H1 (cell line): ENCODE measurements at regions not wholly inside any gene's neighbourhood (a gene's known extent, or its start where the extent isn't known, plus 50 kb on each side); places are given as distances from the start of the nearest gene placed in this dataset.

Experiments
- CTCF ChIA-PET: fragments of 300-600 bp; sonication (Branson Sonifier 250); formaldehyde crosslinking; loops from one replicate; lab custom pipeline; 2021; ENCODE audit not compliant: partially characterized antibody; lab: Charles Lee
- POLR2A ChIA-PET: fragments of 300-600 bp; sonication (Branson Sonifier 250); formaldehyde crosslinking; loops from one replicate; lab custom pipeline; 2021; ENCODE audit warnings: inconsistent platforms; ENCODE audit not compliant: partially characterized antibody; lab: Charles Lee
- DNase-seq, 2 experiments: peaks; one replicate each; pipeline versions ENCODE4 v3.0.0 to v3.0.0-alpha.2; 2010 to 2022; ENCODE audit warnings: low spot score in 2 of 2, low read depth in 1 of 2, mixed read lengths in 1 of 2
- FAIRE-seq: peaks from 2 replicates; lab custom pipeline; 2011; peaks lifted over from hg19 to GRCh38; lab: Jason Lieb, UNC
- H2AFZ ChIP-seq: 2 replicates; pipeline ENCODE4 v1.8.1; 2012; ENCODE audit warnings: low read length, inconsistent platforms
- H2AK5ac ChIP-seq: 2 replicates; pipeline ENCODE4 v1.6.1; 2013; ENCODE audit warnings: low read depth, low read length
- H2BK120ac ChIP-seq: replicated peaks from 2 replicates; pipeline ENCODE3; 2013; ENCODE audit warnings: low read depth, low read length, inconsistent platforms
- H2BK12ac ChIP-seq: 2 replicates; pipeline ENCODE4 v1.6.1; 2013; ENCODE audit warnings: low read depth, low read length
- H2BK15ac ChIP-seq: 2 replicates; pipeline ENCODE4 v1.6.1; 2013; ENCODE audit warnings: low read length
- H2BK20ac ChIP-seq: 2 replicates; pipeline ENCODE4 v1.6.1; 2013; ENCODE audit warnings: low read length
- H2BK5ac ChIP-seq: 2 replicates; pipeline ENCODE4 v1.6.1; 2013; ENCODE audit warnings: low read depth, low read length
- H3K14ac ChIP-seq: 2 replicates; pipeline ENCODE4 v1.6.1; 2013; ENCODE audit warnings: inconsistent platforms; ENCODE audit not compliant: insufficient read length
- H3K18ac ChIP-seq: 2 replicates; pipeline ENCODE4 v1.6.1; 2013; ENCODE audit warnings: low read length; ENCODE audit errors: extremely low read depth
- H3K23ac ChIP-seq: 2 replicates; pipeline ENCODE4 v1.6.1; 2013; ENCODE audit warnings: inconsistent platforms; ENCODE audit not compliant: insufficient read length
- H3K23me2 ChIP-seq: 2 replicates; pipeline ENCODE4 v1.6.1; 2013; ENCODE audit warnings: low read depth, low read length
- H3K27ac ChIP-seq: 2 replicates; pipeline ENCODE4 v1.6.1; 2011; ENCODE audit warnings: low read depth, low read length, inconsistent platforms
- H3K27me3 ChIP-seq, 4 experiments: replicated peaks in 1 of 4; 1 replicate in 1 of 4; 2 replicates in 3 of 4; pipeline versions ENCODE4 v1.6.1 to v1.8.1; 2011 to 2013; ENCODE audit warnings: low read length in 3 of 4, mild to moderate bottlenecking in 3 of 4, inconsistent platforms in 2 of 4, mixed read lengths in 2 of 4, moderate library complexity in 1 of 4; ENCODE audit not compliant: control insufficient read depth in 3 of 4, insufficient read depth in 3 of 4; ENCODE audit errors: extremely low read depth in 1 of 4
- H3K36me3 ChIP-seq, 4 experiments: 2 replicates each; pipeline versions ENCODE4 v1.6.1 to v1.8.1; 2011 to 2013; ENCODE audit warnings: mild to moderate bottlenecking in 4 of 4, low read length in 3 of 4, moderate library complexity in 2 of 4, control low read depth in 1 of 4, inconsistent platforms in 1 of 4; ENCODE audit not compliant: insufficient read depth in 4 of 4, control insufficient read depth in 2 of 4
- H3K4ac ChIP-seq: replicated peaks from 2 replicates; pipeline ENCODE3; 2013; ENCODE audit warnings: low read length, low read depth, mixed read lengths, inconsistent platforms; ENCODE audit not compliant: insufficient read length
- H3K4me1 ChIP-seq, 4 experiments: replicated peaks in 1 of 4; 1 replicate in 1 of 4; 2 replicates in 3 of 4; pipeline versions ENCODE4 v1.6.1 to v1.8.1; 2011 to 2013; ENCODE audit warnings: low read length in 3 of 4, inconsistent platforms in 2 of 4, mixed read lengths in 1 of 4; ENCODE audit not compliant: insufficient read depth in 4 of 4, control insufficient read depth in 3 of 4
- H3K4me2 ChIP-seq, 2 experiments: 2 replicates each; pipeline versions ENCODE4 v1.6.1 to v1.8.1; 2011 to 2013; ENCODE audit warnings: low read depth in 2 of 2, low read length in 2 of 2, control low read depth in 1 of 2, inconsistent platforms in 1 of 2, mild to moderate bottlenecking in 1 of 2; ENCODE audit not compliant: insufficient read depth in 1 of 2
- H3K4me3 ChIP-seq, 4 experiments: fragments of 200-600, 300-600 bp in 1 of 4; sonication (generic), shearing (Covaris generic), sonication (Bioruptor Twin) in 1 of 4; 2 replicates each; pipeline versions ENCODE4 v1.5.1 to v1.8.1; 2011 to 2016; ENCODE audit warnings: low read length in 4 of 4, low read depth in 3 of 4, control low read depth in 2 of 4, inconsistent platforms in 2 of 4, mild to moderate bottlenecking in 2 of 4, mixed read lengths in 1 of 4, moderate library complexity in 1 of 4; ENCODE audit not compliant: insufficient read depth in 2 of 4; ENCODE audit errors: extremely low read depth in 1 of 4
- H3K56ac ChIP-seq: replicated peaks from 2 replicates; pipeline ENCODE3; 2013; ENCODE audit warnings: low read depth, mild to moderate bottlenecking, mixed read lengths, low read length, inconsistent platforms; ENCODE audit not compliant: insufficient read length
- H3K79me1 ChIP-seq: 2 replicates; pipeline ENCODE4 v1.6.1; 2013; ENCODE audit warnings: low read depth, low read length, control low read depth
- H3K79me2 ChIP-seq, 2 experiments: 2 replicates each; pipeline versions ENCODE4 v1.6.1 to v1.8.1; 2012 to 2013; ENCODE audit warnings: low read length in 2 of 2, mild to moderate bottlenecking in 2 of 2, inconsistent platforms in 1 of 2; ENCODE audit not compliant: insufficient read depth in 2 of 2, control insufficient read depth in 1 of 2
- H3K9ac ChIP-seq, 4 experiments: replicated peaks in 1 of 4; 1 replicate in 1 of 4; 2 replicates in 3 of 4; pipeline versions ENCODE4 v1.6.1 to v1.8.1; 2011 to 2013; ENCODE audit warnings: low read depth in 3 of 4, low read length in 3 of 4, control low read depth in 2 of 4, mild to moderate bottlenecking in 2 of 4, moderate library complexity in 2 of 4, inconsistent platforms in 1 of 4; ENCODE audit errors: extremely low read depth in 1 of 4
- H3K9me3 ChIP-seq, 2 experiments: 2 replicates each; pipeline versions ENCODE4 v1.6.1 to v1.8.1; 2012 to 2013; ENCODE audit warnings: mild to moderate bottlenecking in 2 of 2, moderate library complexity in 2 of 2, control low read depth in 1 of 2, inconsistent platforms in 1 of 2, low read depth in 1 of 2, low read length in 1 of 2, mixed read lengths in 1 of 2; ENCODE audit not compliant: insufficient read depth in 2 of 2
- H4K20me1 ChIP-seq, 2 experiments: replicated peaks in 1 of 2; 2 replicates each; pipeline versions ENCODE3 to v1.8.1; 2011 to 2013; ENCODE audit warnings: inconsistent platforms in 2 of 2, low read length in 2 of 2, mild to moderate bottlenecking in 1 of 2; ENCODE audit not compliant: insufficient read depth in 2 of 2, control insufficient read depth in 1 of 2
- H4K5ac ChIP-seq: 2 replicates; pipeline ENCODE4 v1.6.1; 2013; ENCODE audit warnings: low read length, low read depth, mixed read lengths, inconsistent platforms; ENCODE audit not compliant: insufficient read length
- H4K8ac ChIP-seq: 2 replicates; pipeline ENCODE4 v1.8.0; 2013; ENCODE audit warnings: mild to moderate bottlenecking, moderate library complexity, low read length, inconsistent platforms; ENCODE audit not compliant: insufficient read depth; ENCODE audit errors: extremely low read depth
- H4K91ac ChIP-seq: replicated peaks from 2 replicates; pipeline ENCODE3; 2013; ENCODE audit warnings: low read length, mixed read lengths, inconsistent platforms; ENCODE audit not compliant: insufficient read length
- BCL11A ChIP-seq, 2 experiments: IDR thresholded peaks; one replicate each; pipeline ENCODE4 v1.6.1; 2011; ENCODE audit warnings: low read depth in 2 of 2, low read length in 2 of 2, mild to moderate bottlenecking in 2 of 2
- CHD2 ChIP-seq: IDR thresholded peaks from 2 replicates; pipeline ENCODE4 v1.6.1; 2012; ENCODE audit warnings: low read length, improper control_type of control experiment
- CTCF ChIP-seq, 3 experiments: IDR thresholded peaks; 1 replicate in 2 of 3; 2 replicates in 1 of 3; pipeline versions ENCODE4 v1.5.1 to v1.6.1; 2011; ENCODE audit warnings: low read length in 3 of 3, mild to moderate bottlenecking in 3 of 3, inconsistent platforms in 2 of 3, low read depth in 1 of 3, moderate library complexity in 1 of 3; ENCODE audit not compliant: insufficient read depth in 1 of 3; ENCODE audit errors: control extremely low read depth in 1 of 3
- EP300 ChIP-seq, 2 experiments: IDR thresholded peaks; 1 replicate in 1 of 2; 2 replicates in 1 of 2; pipeline ENCODE4 v1.6.1; 2011 to 2012; ENCODE audit warnings: low read depth in 2 of 2, low read length in 2 of 2, mild to moderate bottlenecking in 2 of 2, borderline replicate concordance in 1 of 2, inconsistent platforms in 1 of 2, moderate library complexity in 1 of 2
- JUND ChIP-seq: IDR thresholded peaks from 2 replicates; pipeline ENCODE4 v1.6.1; 2011; ENCODE audit warnings: mild to moderate bottlenecking, improper control_type of control experiment, low read length
- KDM4A ChIP-seq: IDR thresholded peaks from one replicate; pipeline ENCODE4 v1.7.1; 2012; ENCODE audit warnings: low read depth, mild to moderate bottlenecking, moderate library complexity, low read length, inconsistent platforms; ENCODE audit not compliant: severe bottlenecking
- MAFK ChIP-seq: IDR thresholded peaks from 2 replicates; pipeline ENCODE4 v1.6.1; 2012; ENCODE audit warnings: low read depth, mild to moderate bottlenecking, improper control_type of control experiment, low read length
- POLR2AphosphoS5 ChIP-seq: IDR thresholded peaks from 2 replicates; pipeline ENCODE4 v1.6.1; 2011; ENCODE audit warnings: low read depth, low read length
- RAD21 ChIP-seq, 2 experiments: IDR thresholded peaks in 1 of 2; conservative IDR thresholded peaks in 1 of 2; 2 replicates each; pipeline ENCODE4 v1.6.1; 2011; ENCODE audit warnings: low read depth in 2 of 2, low read length in 2 of 2, improper control_type of control experiment in 1 of 2, inconsistent platforms in 1 of 2, mild to moderate bottlenecking in 1 of 2, moderate library complexity in 1 of 2
- SP2 ChIP-seq: IDR thresholded peaks from 2 replicates; pipeline ENCODE4 v1.6.1; 2012; ENCODE audit warnings: mild to moderate bottlenecking, low read length, inconsistent platforms
- USF2 ChIP-seq: IDR thresholded peaks from 2 replicates; pipeline ENCODE4 v1.6.1; 2011; ENCODE audit warnings: low read length, improper control_type of control experiment
- WGBS, 2 experiments: shearing (Covaris generic) in 1 of 2; methylation state at CpG; one replicate each; pipeline versions ENCODE4 v1.1.6 to v1.1.7; 2013 to 2015; ENCODE audit warnings: low lambda C conversion rate in 2 of 2, mixed read lengths in 2 of 2, inconsistent platforms in 1 of 2, low coverage in 1 of 2, missing lambda C conversion rate in 1 of 2; ENCODE audit not compliant: insufficient replicate concordance in 2 of 2, insufficient coverage in 1 of 2, insufficient read length in 1 of 2; ENCODE audit errors: extremely low coverage in 1 of 2, missing lambda C conversion rate in 1 of 2; 5-methylcytosine and 5-hydroxymethylcytosine counted together

- no peak overlapping the region for H3K4me3 ChIP-seq
- H3K36me3 ChIP-seq: no peaks in the 10 kb centered on the region
- H2BK120ac ChIP-seq: no peak overlapping the region
- no peak overlapping the region for H3K23ac ChIP-seq
- H3K4me1 ChIP-seq: peaks cover 0 to 6% (median 4%) of the 10 kb centered on the region in 4 experiments; a peak in 2 of 7 replicates
- no peak overlapping the region for H2BK15ac ChIP-seq
- H2AFZ ChIP-seq: no peak overlapping the region
- H2AK5ac ChIP-seq: no peak overlapping the region
- H2BK20ac ChIP-seq: no peak overlapping the region
- ChIA-PET CTCF (no interaction called here), POLR2A (no interaction called here)
- DNase-seq: no peak
- no peaks in the 10 kb centered on the region for H4K20me1 ChIP-seq
- 91% methylated on average over 2 of the region's 2 CpGs; no CpG with 5 or more reads in 1 of the 2 experiments for WGBS, 2 experiments
- H2BK5ac ChIP-seq: no peak overlapping the region
- H3K79me2 ChIP-seq: no peaks in the 10 kb centered on the region
- no peak overlapping the region for H3K9ac ChIP-seq
- H4K91ac ChIP-seq: no peak overlapping the region
- H4K8ac ChIP-seq: no peak overlapping the region
- FAIRE-seq: no peak
- no peak overlapping the region for H3K14ac ChIP-seq
- H3K27me3 ChIP-seq: peaks cover 0 to 2% (median 0%) of the 10 kb centered on the region in 4 experiments; a peak in 1 of 7 replicates
- H3K27ac ChIP-seq: no peak overlapping the region
- no peaks in the 10 kb centered on the region for H3K23me2 ChIP-seq
- no peaks in the 10 kb centered on the region for H3K79me1 ChIP-seq
- no peaks in the 10 kb centered on the region for H3K9me3 ChIP-seq
- H3K56ac ChIP-seq: no peak overlapping the region
- H3K4me2 ChIP-seq: no peak overlapping the region
- no peak overlapping the region for H3K18ac ChIP-seq
- no peak overlapping the region for H3K4ac ChIP-seq
- no peak overlapping the region for H4K5ac ChIP-seq
- no peak overlapping the region for H2BK12ac ChIP-seq
- no peak for TF ChIP-seq MAFK
- no peak for TF ChIP-seq CTCF (IDR thresholded peaks at IDR 0.05; ENCODE audit: control extremely low read depth in 1 of 3, insufficient read depth in 1 of 3, low read depth in 1 of 3, low read length in 3 of 3)
- TF ChIP-seq JUND: no peak
- TF ChIP-seq CHD2: no peak
- no peak for TF ChIP-seq KDM4A
- no peak for TF ChIP-seq POLR2AphosphoS5
- TF ChIP-seq EP300 (IDR thresholded peaks at IDR 0.05; ENCODE audit: borderline replicate concordance in 1 of 2, low read depth in 2 of 2, low read length in 2 of 2): no peak
- no peak for TF ChIP-seq USF2
- no peak for TF ChIP-seq RAD21 (IDR thresholded peaks at IDR 0.05 in 1 of 2, conservative IDR thresholded peaks at IDR 0.05 in 1 of 2; ENCODE audit: low read depth in 2 of 2, low read length in 2 of 2)
- TF ChIP-seq BCL11A (IDR thresholded peaks at IDR 0.05; ENCODE audit: low read depth in 2 of 2, low read length in 2 of 2): no peak
- TF ChIP-seq SP2: no peak
These were observed 258.5 kb upstream of the SORL1-AS1 start for GRCh38 chr11:121711236-121711635.
